ENCODE measurements at regions not wholly inside any gene's neighbourhood (a gene's known extent, or its start where the extent isn't known, plus 50 kb on each side); places are given as distances from the start of the nearest gene placed in this dataset.

GRCh38 chr9:88794100-88794499 lies 197.2 kb upstream of the S1PR3 start:
- no peak for TF ChIP-seq CTCF (tag by site-specific recombination; IDR thresholded peaks at IDR 0.05)
- TF ChIP-seq ZBTB20 (tag by site-specific recombination; IDR thresholded peaks at IDR 0.05) = no peak
- TF ChIP-seq YY1 (tag by site-specific recombination; IDR thresholded peaks at IDR 0.05) = no peak
